ENCODE measurements at regions not wholly inside any gene's neighbourhood (a gene's known extent, or its start where the extent isn't known, plus 50 kb on each side); places are given as distances from the start of the nearest gene placed in this dataset.

DNA sequence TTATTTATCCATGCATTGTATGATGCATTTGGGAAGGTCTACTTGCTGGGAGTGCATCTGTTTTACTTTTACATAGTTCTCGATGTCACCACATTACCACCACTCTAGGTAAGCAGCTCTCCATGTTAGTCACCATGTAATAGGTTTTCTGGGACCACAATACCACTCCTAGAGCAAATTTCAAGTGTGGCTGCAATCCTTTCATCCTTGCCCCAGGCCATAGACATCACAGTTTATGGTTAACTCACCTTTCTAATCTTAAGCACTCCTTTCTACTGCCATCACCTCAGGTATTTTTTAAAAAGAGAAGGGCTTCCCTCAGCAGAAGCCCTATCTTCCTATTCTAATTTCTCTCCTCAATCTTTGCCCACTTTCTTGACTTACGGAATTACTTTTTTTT, 354.1 kb downstream of the PLK2 start:
- TF ChIP-seq, protein P1, sequence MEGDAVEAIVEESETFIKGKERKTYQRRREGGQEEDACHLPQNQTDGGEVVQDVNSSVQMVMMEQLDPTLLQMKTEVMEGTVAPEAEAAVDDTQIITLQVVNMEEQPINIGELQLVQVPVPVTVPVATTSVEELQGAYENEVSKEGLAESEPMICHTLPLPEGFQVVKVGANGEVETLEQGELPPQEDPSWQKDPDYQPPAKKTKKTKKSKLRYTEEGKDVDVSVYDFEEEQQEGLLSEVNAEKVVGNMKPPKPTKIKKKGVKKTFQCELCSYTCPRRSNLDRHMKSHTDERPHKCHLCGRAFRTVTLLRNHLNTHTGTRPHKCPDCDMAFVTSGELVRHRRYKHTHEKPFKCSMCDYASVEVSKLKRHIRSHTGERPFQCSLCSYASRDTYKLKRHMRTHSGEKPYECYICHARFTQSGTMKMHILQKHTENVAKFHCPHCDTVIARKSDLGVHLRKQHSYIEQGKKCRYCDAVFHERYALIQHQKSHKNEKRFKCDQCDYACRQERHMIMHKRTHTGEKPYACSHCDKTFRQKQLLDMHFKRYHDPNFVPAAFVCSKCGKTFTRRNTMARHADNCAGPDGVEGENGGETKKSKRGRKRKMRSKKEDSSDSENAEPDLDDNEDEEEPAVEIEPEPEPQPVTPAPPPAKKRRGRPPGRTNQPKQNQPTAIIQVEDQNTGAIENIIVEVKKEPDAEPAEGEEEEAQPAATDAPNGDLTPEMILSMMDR (IDR thresholded peaks at IDR 0.05; ENCODE audit: unreplicated experiment) = no peak
- Mint-ChIP-seq H3K9me3 (ENCODE audit: low read depth) (peaks cover 9% of the 10 kb centered on the region), H3K36me3 (ENCODE audit: insufficient read depth) (no peaks in the 10 kb centered on the region), H3K4me1 (ENCODE audit: low read depth) (no peaks in the 10 kb centered on the region), H3K27me3 (no peaks in the 10 kb centered on the region), H3K4me3 (ENCODE audit: low read depth) (no peak overlapping the region), H3K27ac (no peak overlapping the region)
- no peak for DNase-seq (ENCODE audit: low spot score, unreplicated experiment)

DNA sequence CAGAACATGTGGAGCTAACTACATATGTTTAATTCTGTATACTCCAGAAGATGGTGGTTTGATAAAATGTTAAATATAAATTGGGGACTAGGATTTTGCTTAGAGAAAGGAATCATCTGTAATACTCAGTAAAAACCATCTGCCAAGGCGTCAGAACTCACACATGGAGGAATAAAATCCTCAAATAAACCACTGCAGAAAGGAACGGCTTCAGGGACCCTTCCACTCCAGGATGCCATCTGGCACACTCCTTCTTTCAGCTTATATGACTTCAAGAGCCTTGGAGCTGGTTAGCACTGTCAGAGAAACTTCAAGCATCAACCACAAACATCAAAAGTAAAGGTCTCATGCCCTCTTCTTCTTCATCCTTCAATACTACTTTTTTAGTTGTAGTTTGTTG, 360.6 kb downstream of the PLK2 start:
- no peak overlapping the region for H3K4me3 Mint-ChIP-seq (ENCODE audit: low read depth)
- TF ChIP-seq, protein P1 (IDR thresholded peaks at IDR 0.05; ENCODE audit: unreplicated experiment) = no peak
- no peak overlapping the region for H3K27ac Mint-ChIP-seq
- DNase-seq (ENCODE audit: low spot score, unreplicated experiment) = no peak
- H3K27me3 Mint-ChIP-seq = no peaks in the 10 kb centered on the region
- H3K4me1 Mint-ChIP-seq (ENCODE audit: low read depth) = no peaks in the 10 kb centered on the region
- no peaks in the 10 kb centered on the region for H3K36me3 Mint-ChIP-seq (ENCODE audit: insufficient read depth)
- H3K9me3 Mint-ChIP-seq (ENCODE audit: low read depth) = peaks cover 5% of the 10 kb centered on the region

DNA sequence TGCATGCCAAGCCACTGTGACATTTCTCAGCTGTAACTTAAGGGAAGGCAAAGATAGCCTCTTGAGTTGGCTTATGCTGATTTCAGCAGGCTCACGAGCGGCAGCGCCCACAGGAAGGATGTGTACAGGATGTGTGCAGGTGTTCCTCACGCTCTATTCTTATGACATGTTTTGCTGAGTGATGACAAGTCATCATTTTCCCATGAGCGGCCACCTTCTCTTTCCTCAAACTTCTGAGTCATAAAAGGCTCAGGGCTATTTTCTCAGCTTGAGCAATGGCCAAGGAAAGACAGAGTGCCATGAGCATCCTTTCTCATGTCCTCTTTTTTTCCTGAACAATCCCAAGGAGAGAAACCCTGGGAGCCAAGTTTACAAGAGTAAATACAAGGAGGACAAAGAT, 365.9 kb downstream of the PLK2 start:
- Mint-ChIP-seq H3K4me1 (ENCODE audit: low read depth) (peaks cover 2% of the 10 kb centered on the region), H3K27me3 (no peaks in the 10 kb centered on the region), H3K27ac (no peak overlapping the region), H3K36me3 (ENCODE audit: insufficient read depth) (no peaks in the 10 kb centered on the region), H3K4me3 (ENCODE audit: low read depth) (no peak overlapping the region), H3K9me3 (ENCODE audit: low read depth) (no peaks in the 10 kb centered on the region)
- TF ChIP-seq, protein P1 (IDR thresholded peaks at IDR 0.05; ENCODE audit: unreplicated experiment) = no peak
- no peak for DNase-seq (ENCODE audit: low spot score, unreplicated experiment)

DNA sequence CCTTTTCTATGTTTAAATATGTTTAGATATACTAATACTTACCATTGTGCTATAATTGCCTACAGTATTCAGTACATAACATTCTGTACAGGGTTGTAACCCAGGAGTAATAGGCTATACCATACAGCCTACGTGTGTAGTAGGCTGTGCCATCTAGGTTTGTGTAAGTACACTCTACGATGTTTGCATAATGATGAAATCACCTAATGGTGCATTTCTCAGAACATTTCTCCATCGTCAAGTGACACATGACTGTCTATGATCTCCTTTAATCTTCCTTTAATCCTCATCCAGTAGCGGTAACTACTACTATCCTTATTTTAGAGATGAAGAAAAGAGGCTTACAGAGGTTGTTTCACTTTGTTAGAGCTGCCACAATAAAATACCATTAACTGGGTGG, 369.2 kb downstream of the PLK2 start:
- H3K4me3 Mint-ChIP-seq (ENCODE audit: low read depth) = no peak overlapping the region
- no peaks in the 10 kb centered on the region for H3K9me3 Mint-ChIP-seq (ENCODE audit: low read depth)
- no peak overlapping the region for H3K27ac Mint-ChIP-seq

DNA sequence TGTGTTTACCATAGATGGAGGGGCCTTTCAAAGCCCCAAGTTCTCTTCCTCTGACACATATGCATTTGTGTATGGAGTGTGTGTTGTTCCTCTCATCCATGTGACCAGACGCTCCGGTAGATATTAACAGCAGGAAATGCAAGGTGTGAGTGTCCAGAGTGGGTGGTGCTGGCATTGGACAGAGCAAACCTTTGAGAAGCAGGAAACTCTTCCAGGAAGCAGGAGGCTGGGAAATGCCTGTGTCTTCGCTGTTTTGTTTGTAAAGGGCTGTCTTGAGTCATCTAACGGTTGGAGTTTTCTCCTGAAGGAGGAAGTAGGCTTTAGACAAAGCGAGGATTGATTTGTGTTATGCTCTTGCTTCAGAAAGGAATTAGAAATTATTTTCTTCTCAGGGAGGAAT, 370.9 kb downstream of the PLK2 start:
- DNase-seq (ENCODE audit: low spot score, unreplicated experiment) = no peak
- H3K27me3 Mint-ChIP-seq = no peaks in the 10 kb centered on the region
- peaks cover 2% of the 10 kb centered on the region for H3K4me1 Mint-ChIP-seq (ENCODE audit: low read depth)
- H3K4me3 Mint-ChIP-seq (ENCODE audit: low read depth) = no peak overlapping the region
- no peak overlapping the region for H3K27ac Mint-ChIP-seq
- H3K9me3 Mint-ChIP-seq (ENCODE audit: low read depth) = no peaks in the 10 kb centered on the region
- TF ChIP-seq, protein P1 (IDR thresholded peaks at IDR 0.05; ENCODE audit: unreplicated experiment) = no peak
- no peaks in the 10 kb centered on the region for H3K36me3 Mint-ChIP-seq (ENCODE audit: insufficient read depth)

More for the DNA sequence above, 369.2 kb downstream of the PLK2 start:
- Mint-ChIP-seq H3K27me3 (no peaks in the 10 kb centered on the region), H3K36me3 (ENCODE audit: insufficient read depth) (no peaks in the 10 kb centered on the region), H3K4me1 (ENCODE audit: low read depth) (peaks cover 2% of the 10 kb centered on the region)
- TF ChIP-seq, protein P1 (IDR thresholded peaks at IDR 0.05; ENCODE audit: unreplicated experiment) = no peak
- no peak for DNase-seq (ENCODE audit: low spot score, unreplicated experiment)
